ENCODE measurements at regions not wholly inside any gene's neighbourhood (a gene's known extent, or its start where the extent isn't known, plus 50 kb on each side); places are given as distances from the start of the nearest gene placed in this dataset.

- TF ChIP-seq, protein P1, sequence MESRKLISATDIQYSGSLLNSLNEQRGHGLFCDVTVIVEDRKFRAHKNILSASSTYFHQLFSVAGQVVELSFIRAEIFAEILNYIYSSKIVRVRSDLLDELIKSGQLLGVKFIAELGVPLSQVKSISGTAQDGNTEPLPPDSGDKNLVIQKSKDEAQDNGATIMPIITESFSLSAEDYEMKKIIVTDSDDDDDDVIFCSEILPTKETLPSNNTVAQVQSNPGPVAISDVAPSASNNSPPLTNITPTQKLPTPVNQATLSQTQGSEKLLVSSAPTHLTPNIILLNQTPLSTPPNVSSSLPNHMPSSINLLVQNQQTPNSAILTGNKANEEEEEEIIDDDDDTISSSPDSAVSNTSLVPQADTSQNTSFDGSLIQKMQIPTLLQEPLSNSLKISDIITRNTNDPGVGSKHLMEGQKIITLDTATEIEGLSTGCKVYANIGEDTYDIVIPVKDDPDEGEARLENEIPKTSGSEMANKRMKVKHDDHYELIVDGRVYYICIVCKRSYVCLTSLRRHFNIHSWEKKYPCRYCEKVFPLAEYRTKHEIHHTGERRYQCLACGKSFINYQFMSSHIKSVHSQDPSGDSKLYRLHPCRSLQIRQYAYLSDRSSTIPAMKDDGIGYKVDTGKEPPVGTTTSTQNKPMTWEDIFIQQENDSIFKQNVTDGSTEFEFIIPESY (IDR thresholded peaks at IDR 0.05; ENCODE audit: borderline replicate concordance, low read depth) = no peak
- TF ChIP-seq TEAD4 (IDR thresholded peaks at IDR 0.05; ENCODE audit: borderline replicate concordance, insufficient read depth) = no peak
- TF ChIP-seq CHD2 (IDR thresholded peaks at IDR 0.05; ENCODE audit: low read length, partially characterized antibody) = no peak
- TF ChIP-seq EZH2phosphoT487 (IDR thresholded peaks at IDR 0.05; ENCODE audit: borderline replicate concordance, low read depth) = no peak
- TF ChIP-seq RAD21 (IDR thresholded peaks at IDR 0.05; ENCODE audit: low read length) = no peak
- no peak for TF ChIP-seq CTCF (IDR thresholded peaks at IDR 0.05)
- TF ChIP-seq, protein P2, sequence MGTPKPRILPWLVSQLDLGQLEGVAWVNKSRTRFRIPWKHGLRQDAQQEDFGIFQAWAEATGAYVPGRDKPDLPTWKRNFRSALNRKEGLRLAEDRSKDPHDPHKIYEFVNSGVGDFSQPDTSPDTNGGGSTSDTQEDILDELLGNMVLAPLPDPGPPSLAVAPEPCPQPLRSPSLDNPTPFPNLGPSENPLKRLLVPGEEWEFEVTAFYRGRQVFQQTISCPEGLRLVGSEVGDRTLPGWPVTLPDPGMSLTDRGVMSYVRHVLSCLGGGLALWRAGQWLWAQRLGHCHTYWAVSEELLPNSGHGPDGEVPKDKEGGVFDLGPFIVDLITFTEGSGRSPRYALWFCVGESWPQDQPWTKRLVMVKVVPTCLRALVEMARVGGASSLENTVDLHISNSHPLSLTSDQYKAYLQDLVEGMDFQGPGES (IDR thresholded peaks at IDR 0.05; ENCODE audit: low read depth, low read length) = no peak
- no peak for TF ChIP-seq EP300 (IDR thresholded peaks at IDR 0.05; ENCODE audit: borderline replicate concordance in 1 of 2, low read depth in 1 of 2, low read length in 1 of 2)
- no peak for TF ChIP-seq RFX5 (IDR thresholded peaks at IDR 0.05; ENCODE audit: low read length)
These were observed 61.5 kb upstream of the FOXE1 start (continued) for GRCh38 chr9:97791542-97791941.

GRCh38 chr9:97793067-97793466, 60.0 kb upstream of the FOXE1 start:
- Histone ChIP-seq H3K4me2 (no peak overlapping the region), H3K4me3 (ENCODE audit: low read depth in 2 of 2, low read length in 1 of 2) (no peak overlapping the region), H4K20me1 (ENCODE audit: insufficient read depth) (no peaks in the 10 kb centered on the region), H3K9me2 (no peaks in the 10 kb centered on the region), H3K9me3 (no peaks in the 10 kb centered on the region), H3K27ac (ENCODE audit: low read depth in 2 of 2, low read length in 1 of 2) (no peak overlapping the region), H3F3A (replicated peaks; ENCODE audit: insufficient read depth) (no peaks in the 10 kb centered on the region), H3K9ac (no peak overlapping the region), H3K27me3 (ENCODE audit: insufficient read depth) (no peaks in the 10 kb centered on the region), H3K36me3 (replicated peaks in 1 of 2; ENCODE audit: control insufficient read depth in 1 of 2, insufficient read depth in 2 of 2, low read length in 1 of 2) (no peaks in the 10 kb centered on the region), H3K4me1 (ENCODE audit: control insufficient read depth in 1 of 2, insufficient read depth in 2 of 2, low read depth in 1 of 2, low read length in 1 of 2) (no peaks in the 10 kb centered on the region), H2AFZ (ENCODE audit: low read depth) (no peak overlapping the region), H3K79me2 (ENCODE audit: insufficient read depth) (no peaks in the 10 kb centered on the region)
- ChIA-PET POLR2A (no interaction called here), CTCF (no interaction called here)
- TF ChIP-seq EZH2phosphoT487 (IDR thresholded peaks at IDR 0.05; ENCODE audit: borderline replicate concordance, low read depth) (no peak), FOSL2 (IDR thresholded peaks at IDR 0.05; ENCODE audit: borderline replicate concordance, low read depth) (no peak), TEAD4 (IDR thresholded peaks at IDR 0.05; ENCODE audit: borderline replicate concordance, insufficient read depth) (no peak), EP300 (IDR thresholded peaks at IDR 0.05; ENCODE audit: borderline replicate concordance in 1 of 2, low read depth in 1 of 2, low read length in 1 of 2) (no peak), POLR2AphosphoS5 (IDR thresholded peaks at IDR 0.05; ENCODE audit: low read depth, low read length) (no peak)
- TF ChIP-seq, protein P2 (IDR thresholded peaks at IDR 0.05; ENCODE audit: low read depth, low read length) = no peak
- 15% methylated on average over 1 of the region's 1 CpG for WGBS (ENCODE audit: low lambda C conversion rate)
- DNase-seq = no peak

Data from SK-N-SH (cell line).